H1 (cell line): ENCODE measurements at regions not wholly inside any gene's neighbourhood (a gene's known extent, or its start where the extent isn't known, plus 50 kb on each side); places are given as distances from the start of the nearest gene placed in this dataset.

Experiments
- CTCF ChIA-PET: fragments of 300-600 bp; sonication (Branson Sonifier 250); formaldehyde crosslinking; loops from one replicate; lab custom pipeline; 2021; ENCODE audit not compliant: partially characterized antibody; lab: Charles Lee
- POLR2A ChIA-PET: fragments of 300-600 bp; sonication (Branson Sonifier 250); formaldehyde crosslinking; loops from one replicate; lab custom pipeline; 2021; ENCODE audit warnings: inconsistent platforms; ENCODE audit not compliant: partially characterized antibody; lab: Charles Lee
- DNase-seq, 2 experiments: peaks; one replicate each; pipeline versions ENCODE4 v3.0.0 to v3.0.0-alpha.2; 2010 to 2022; ENCODE audit warnings: low spot score in 2 of 2, low read depth in 1 of 2, mixed read lengths in 1 of 2
- FAIRE-seq: peaks from 2 replicates; lab custom pipeline; 2011; peaks lifted over from hg19 to GRCh38; lab: Jason Lieb, UNC
- H2AFZ ChIP-seq: 2 replicates; pipeline ENCODE4 v1.8.1; 2012; ENCODE audit warnings: low read length, inconsistent platforms
- H2AK5ac ChIP-seq: 2 replicates; pipeline ENCODE4 v1.6.1; 2013; ENCODE audit warnings: low read depth, low read length
- H2BK120ac ChIP-seq: replicated peaks from 2 replicates; pipeline ENCODE3; 2013; ENCODE audit warnings: low read depth, low read length, inconsistent platforms
- H2BK12ac ChIP-seq: 2 replicates; pipeline ENCODE4 v1.6.1; 2013; ENCODE audit warnings: low read depth, low read length
- H2BK15ac ChIP-seq: 2 replicates; pipeline ENCODE4 v1.6.1; 2013; ENCODE audit warnings: low read length
- H2BK20ac ChIP-seq: 2 replicates; pipeline ENCODE4 v1.6.1; 2013; ENCODE audit warnings: low read length
- H2BK5ac ChIP-seq: 2 replicates; pipeline ENCODE4 v1.6.1; 2013; ENCODE audit warnings: low read depth, low read length
- H3K14ac ChIP-seq: 2 replicates; pipeline ENCODE4 v1.6.1; 2013; ENCODE audit warnings: inconsistent platforms; ENCODE audit not compliant: insufficient read length
- H3K18ac ChIP-seq: 2 replicates; pipeline ENCODE4 v1.6.1; 2013; ENCODE audit warnings: low read length; ENCODE audit errors: extremely low read depth
- H3K23ac ChIP-seq: 2 replicates; pipeline ENCODE4 v1.6.1; 2013; ENCODE audit warnings: inconsistent platforms; ENCODE audit not compliant: insufficient read length
- H3K23me2 ChIP-seq: 2 replicates; pipeline ENCODE4 v1.6.1; 2013; ENCODE audit warnings: low read depth, low read length
- H3K27ac ChIP-seq: 2 replicates; pipeline ENCODE4 v1.6.1; 2011; ENCODE audit warnings: low read depth, low read length, inconsistent platforms
- H3K27me3 ChIP-seq, 4 experiments: replicated peaks in 1 of 4; 1 replicate in 1 of 4; 2 replicates in 3 of 4; pipeline versions ENCODE4 v1.6.1 to v1.8.1; 2011 to 2013; ENCODE audit warnings: low read length in 3 of 4, mild to moderate bottlenecking in 3 of 4, inconsistent platforms in 2 of 4, mixed read lengths in 2 of 4, moderate library complexity in 1 of 4; ENCODE audit not compliant: control insufficient read depth in 3 of 4, insufficient read depth in 3 of 4; ENCODE audit errors: extremely low read depth in 1 of 4
- H3K36me3 ChIP-seq, 4 experiments: 2 replicates each; pipeline versions ENCODE4 v1.6.1 to v1.8.1; 2011 to 2013; ENCODE audit warnings: mild to moderate bottlenecking in 4 of 4, low read length in 3 of 4, moderate library complexity in 2 of 4, control low read depth in 1 of 4, inconsistent platforms in 1 of 4; ENCODE audit not compliant: insufficient read depth in 4 of 4, control insufficient read depth in 2 of 4
- H3K4ac ChIP-seq: replicated peaks from 2 replicates; pipeline ENCODE3; 2013; ENCODE audit warnings: low read length, low read depth, mixed read lengths, inconsistent platforms; ENCODE audit not compliant: insufficient read length
- H3K4me1 ChIP-seq, 4 experiments: replicated peaks in 1 of 4; 1 replicate in 1 of 4; 2 replicates in 3 of 4; pipeline versions ENCODE4 v1.6.1 to v1.8.1; 2011 to 2013; ENCODE audit warnings: low read length in 3 of 4, inconsistent platforms in 2 of 4, mixed read lengths in 1 of 4; ENCODE audit not compliant: insufficient read depth in 4 of 4, control insufficient read depth in 3 of 4
- H3K4me2 ChIP-seq, 2 experiments: 2 replicates each; pipeline versions ENCODE4 v1.6.1 to v1.8.1; 2011 to 2013; ENCODE audit warnings: low read depth in 2 of 2, low read length in 2 of 2, control low read depth in 1 of 2, inconsistent platforms in 1 of 2, mild to moderate bottlenecking in 1 of 2; ENCODE audit not compliant: insufficient read depth in 1 of 2
- H3K4me3 ChIP-seq, 4 experiments: fragments of 200-600, 300-600 bp in 1 of 4; sonication (generic), shearing (Covaris generic), sonication (Bioruptor Twin) in 1 of 4; 2 replicates each; pipeline versions ENCODE4 v1.5.1 to v1.8.1; 2011 to 2016; ENCODE audit warnings: low read length in 4 of 4, low read depth in 3 of 4, control low read depth in 2 of 4, inconsistent platforms in 2 of 4, mild to moderate bottlenecking in 2 of 4, mixed read lengths in 1 of 4, moderate library complexity in 1 of 4; ENCODE audit not compliant: insufficient read depth in 2 of 4; ENCODE audit errors: extremely low read depth in 1 of 4
- H3K56ac ChIP-seq: replicated peaks from 2 replicates; pipeline ENCODE3; 2013; ENCODE audit warnings: low read depth, mild to moderate bottlenecking, mixed read lengths, low read length, inconsistent platforms; ENCODE audit not compliant: insufficient read length
- H3K79me1 ChIP-seq: 2 replicates; pipeline ENCODE4 v1.6.1; 2013; ENCODE audit warnings: low read depth, low read length, control low read depth
- H3K79me2 ChIP-seq, 2 experiments: 2 replicates each; pipeline versions ENCODE4 v1.6.1 to v1.8.1; 2012 to 2013; ENCODE audit warnings: low read length in 2 of 2, mild to moderate bottlenecking in 2 of 2, inconsistent platforms in 1 of 2; ENCODE audit not compliant: insufficient read depth in 2 of 2, control insufficient read depth in 1 of 2
- H3K9ac ChIP-seq, 4 experiments: replicated peaks in 1 of 4; 1 replicate in 1 of 4; 2 replicates in 3 of 4; pipeline versions ENCODE4 v1.6.1 to v1.8.1; 2011 to 2013; ENCODE audit warnings: low read depth in 3 of 4, low read length in 3 of 4, control low read depth in 2 of 4, mild to moderate bottlenecking in 2 of 4, moderate library complexity in 2 of 4, inconsistent platforms in 1 of 4; ENCODE audit errors: extremely low read depth in 1 of 4
- H3K9me3 ChIP-seq, 2 experiments: 2 replicates each; pipeline versions ENCODE4 v1.6.1 to v1.8.1; 2012 to 2013; ENCODE audit warnings: mild to moderate bottlenecking in 2 of 2, moderate library complexity in 2 of 2, control low read depth in 1 of 2, inconsistent platforms in 1 of 2, low read depth in 1 of 2, low read length in 1 of 2, mixed read lengths in 1 of 2; ENCODE audit not compliant: insufficient read depth in 2 of 2
- H4K20me1 ChIP-seq, 2 experiments: replicated peaks in 1 of 2; 2 replicates each; pipeline versions ENCODE3 to v1.8.1; 2011 to 2013; ENCODE audit warnings: inconsistent platforms in 2 of 2, low read length in 2 of 2, mild to moderate bottlenecking in 1 of 2; ENCODE audit not compliant: insufficient read depth in 2 of 2, control insufficient read depth in 1 of 2
- H4K5ac ChIP-seq: 2 replicates; pipeline ENCODE4 v1.6.1; 2013; ENCODE audit warnings: low read length, low read depth, mixed read lengths, inconsistent platforms; ENCODE audit not compliant: insufficient read length
- H4K8ac ChIP-seq: 2 replicates; pipeline ENCODE4 v1.8.0; 2013; ENCODE audit warnings: mild to moderate bottlenecking, moderate library complexity, low read length, inconsistent platforms; ENCODE audit not compliant: insufficient read depth; ENCODE audit errors: extremely low read depth
- H4K91ac ChIP-seq: replicated peaks from 2 replicates; pipeline ENCODE3; 2013; ENCODE audit warnings: low read length, mixed read lengths, inconsistent platforms; ENCODE audit not compliant: insufficient read length
- BACH1 ChIP-seq: IDR thresholded peaks from 2 replicates; pipeline ENCODE4 v1.6.1; 2012; ENCODE audit warnings: low read length, improper control_type of control experiment
- BRCA1 ChIP-seq: IDR thresholded peaks from 2 replicates; pipeline ENCODE4 v1.6.1; 2012; ENCODE audit warnings: low read depth, low read length, improper control_type of control experiment
- CBX8 ChIP-seq: fragments of 300-800, 300-1000 bp; sonication (generic); IDR thresholded peaks from 2 replicates; pipeline ENCODE4 v1.7.1; 2016; ENCODE audit warnings: low read depth, low read length, borderline replicate concordance
- EGR1 ChIP-seq: IDR thresholded peaks from 2 replicates; pipeline ENCODE4 v1.6.1; 2011; ENCODE audit warnings: low read depth, low read length, borderline replicate concordance
- HDAC2 ChIP-seq, 2 experiments: fragments of 300-600 bp in 1 of 2; sonication (generic) in 1 of 2; IDR thresholded peaks; 2 replicates each; pipeline ENCODE4 v1.6.1; 2011 to 2012; ENCODE audit warnings: low read depth in 2 of 2, low read length in 2 of 2, mild to moderate bottlenecking in 2 of 2, moderate library complexity in 2 of 2, borderline replicate concordance in 1 of 2, inconsistent platforms in 1 of 2
- POLR2AphosphoS5 ChIP-seq: IDR thresholded peaks from 2 replicates; pipeline ENCODE4 v1.6.1; 2011; ENCODE audit warnings: low read depth, low read length
- RXRA ChIP-seq: IDR thresholded peaks from 2 replicates; pipeline ENCODE4 v1.6.1; 2011; ENCODE audit warnings: low read depth, mild to moderate bottlenecking, low read length, moderate library complexity; ENCODE audit not compliant: insufficient read depth
- SIX5 ChIP-seq: IDR thresholded peaks from 2 replicates; pipeline ENCODE4 v1.6.1; 2011; ENCODE audit warnings: mild to moderate bottlenecking, low read depth, low read length
- WGBS, 2 experiments: shearing (Covaris generic) in 1 of 2; methylation state at CpG; one replicate each; pipeline versions ENCODE4 v1.1.6 to v1.1.7; 2013 to 2015; ENCODE audit warnings: low lambda C conversion rate in 2 of 2, mixed read lengths in 2 of 2, inconsistent platforms in 1 of 2, low coverage in 1 of 2, missing lambda C conversion rate in 1 of 2; ENCODE audit not compliant: insufficient replicate concordance in 2 of 2, insufficient coverage in 1 of 2, insufficient read length in 1 of 2; ENCODE audit errors: extremely low coverage in 1 of 2, missing lambda C conversion rate in 1 of 2; 5-methylcytosine and 5-hydroxymethylcytosine counted together

- H3K27me3 ChIP-seq, result no peaks in the 10 kb centered on the region
- ChIA-PET POLR2A (no interaction called here), CTCF (no interaction called here)
- no peak overlapping the region for H3K23ac ChIP-seq
- H4K91ac ChIP-seq, result no peak overlapping the region
- 81% methylated on average over 1 of the region's 1 CpG; no CpG with 5 or more reads in 1 of the 2 experiments for WGBS, 2 experiments
- no peaks in the 10 kb centered on the region for H4K20me1 ChIP-seq
- H2BK20ac ChIP-seq, result no peak overlapping the region
- no peaks in the 10 kb centered on the region for H3K9me3 ChIP-seq
- H3K79me1 ChIP-seq, result no peaks in the 10 kb centered on the region
- no peak overlapping the region for H3K56ac ChIP-seq
- no peaks in the 10 kb centered on the region for H3K36me3 ChIP-seq
- no peak overlapping the region for H4K8ac ChIP-seq
- H3K9ac ChIP-seq, result no peak overlapping the region
- H2BK15ac ChIP-seq, result no peak overlapping the region
- no peak overlapping the region for H3K18ac ChIP-seq
- no peak overlapping the region for H2AK5ac ChIP-seq
- H3K4me2 ChIP-seq, result no peak overlapping the region
- H3K27ac ChIP-seq, result no peak overlapping the region
- H2BK5ac ChIP-seq, result no peak overlapping the region
- no peak overlapping the region for H4K5ac ChIP-seq
- H2AFZ ChIP-seq, result no peak overlapping the region
- no peak overlapping the region for H3K14ac ChIP-seq
- TF ChIP-seq HDAC2 (IDR thresholded peaks at IDR 0.05; ENCODE audit: borderline replicate concordance in 1 of 2, low read depth in 2 of 2, low read length in 2 of 2) (no peak), CBX8 (no peak), SIX5 (no peak), BRCA1 (no peak), POLR2AphosphoS5 (no peak), BACH1 (no peak), RXRA (no peak), EGR1 (no peak)
- no peaks in the 10 kb centered on the region for H3K79me2 ChIP-seq
- no peaks in the 10 kb centered on the region for H3K4me1 ChIP-seq
- FAIRE-seq (no peak), DNase-seq (no peak)
- H3K4ac ChIP-seq, result no peak overlapping the region
- H2BK12ac ChIP-seq, result no peak overlapping the region
- no peak overlapping the region for H2BK120ac ChIP-seq
- no peak overlapping the region for H3K4me3 ChIP-seq
- no peaks in the 10 kb centered on the region for H3K23me2 ChIP-seq
Measured at GRCh38 chr10:90577569-90577968, 280.3 kb downstream of the HTR7 start.
